A172 (cell line): ENCODE measurements at regions not wholly inside any gene's neighbourhood (a gene's known extent, or its start where the extent isn't known, plus 50 kb on each side); places are given as distances from the start of the nearest gene placed in this dataset.

Source experiments
- DNase-seq: peaks from one replicate; pipeline ENCODE4 v3.0.0-alpha.2; 2015; ENCODE audit warnings: low spot score

DNA sequence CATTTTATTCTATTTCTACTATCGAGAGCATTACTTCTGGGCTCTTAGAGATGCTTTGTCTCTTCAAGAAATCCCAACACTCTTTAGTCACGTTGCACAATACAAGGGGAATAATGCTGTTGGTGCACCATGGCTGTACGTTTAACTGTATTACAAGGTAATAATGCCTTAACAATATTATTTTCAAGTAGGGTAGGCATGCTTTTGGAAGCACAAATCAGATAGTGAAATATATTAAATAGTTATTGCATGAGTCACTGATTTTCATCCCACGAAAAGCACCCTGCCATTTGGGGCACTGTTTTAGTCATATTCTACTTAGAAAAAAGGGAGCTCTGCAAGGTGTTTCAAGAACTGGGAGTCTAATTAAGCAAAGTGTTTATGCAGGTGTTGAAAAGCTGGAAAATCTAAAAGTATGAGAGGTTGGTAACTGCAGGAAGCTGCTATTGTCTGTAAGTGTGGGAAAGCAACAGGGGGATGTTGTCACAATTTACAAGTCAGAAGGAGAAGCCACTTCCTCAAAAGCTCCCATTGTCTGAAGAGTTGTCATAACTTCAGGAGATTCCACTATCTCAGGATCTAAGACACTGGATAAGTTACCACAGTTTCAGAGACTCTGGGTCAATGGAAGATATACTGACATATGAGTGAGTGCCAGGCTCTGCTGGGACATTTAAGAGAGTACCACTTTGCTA lies 218.2 kb downstream of the JRKL start:
- peak; percentile 46 for DNase-seq

DNA sequence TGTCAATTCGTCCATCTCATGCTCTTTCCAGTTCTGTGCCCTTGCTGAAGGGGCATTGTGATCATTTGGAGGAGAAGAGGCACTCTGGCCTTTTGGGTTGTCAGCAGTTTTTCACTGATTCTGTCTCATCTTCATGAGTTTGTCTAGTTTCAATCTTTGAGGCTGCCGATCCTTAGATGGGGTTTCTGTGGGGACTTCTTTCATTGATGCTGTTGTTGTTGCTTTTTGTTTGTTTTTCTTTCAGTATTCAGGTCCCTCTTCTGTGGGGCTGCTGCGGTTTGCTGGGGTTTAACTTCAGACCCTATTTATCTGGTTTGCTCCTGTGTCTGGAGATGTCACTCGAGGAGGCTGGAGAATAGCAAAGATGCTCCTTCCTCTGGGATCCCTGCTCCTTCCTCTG lies 224.3 kb downstream of the JRKL start:
- DNase-seq, result no peak

DNA sequence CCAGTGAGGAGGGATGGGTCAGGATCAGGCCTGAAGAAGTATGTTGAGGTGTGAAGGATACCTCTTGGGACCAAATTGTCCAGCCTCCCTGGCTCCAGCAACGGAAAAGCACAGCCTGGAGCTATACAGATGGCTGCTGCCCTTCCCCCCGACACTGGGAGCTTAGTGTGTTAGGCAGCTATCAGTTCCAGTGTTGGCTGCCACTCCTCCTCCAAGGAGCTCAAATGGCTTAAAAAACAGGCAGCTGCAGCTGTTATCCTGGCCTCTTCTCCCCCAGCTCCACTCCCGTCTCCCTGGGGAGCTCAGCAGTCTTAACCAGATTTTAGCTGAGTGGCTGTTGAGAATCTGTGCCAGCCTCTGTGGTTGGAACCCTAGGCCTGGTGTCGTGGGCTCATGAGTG lies 225.0 kb downstream of the JRKL start:
- DNase-seq, result no peak

DNA sequence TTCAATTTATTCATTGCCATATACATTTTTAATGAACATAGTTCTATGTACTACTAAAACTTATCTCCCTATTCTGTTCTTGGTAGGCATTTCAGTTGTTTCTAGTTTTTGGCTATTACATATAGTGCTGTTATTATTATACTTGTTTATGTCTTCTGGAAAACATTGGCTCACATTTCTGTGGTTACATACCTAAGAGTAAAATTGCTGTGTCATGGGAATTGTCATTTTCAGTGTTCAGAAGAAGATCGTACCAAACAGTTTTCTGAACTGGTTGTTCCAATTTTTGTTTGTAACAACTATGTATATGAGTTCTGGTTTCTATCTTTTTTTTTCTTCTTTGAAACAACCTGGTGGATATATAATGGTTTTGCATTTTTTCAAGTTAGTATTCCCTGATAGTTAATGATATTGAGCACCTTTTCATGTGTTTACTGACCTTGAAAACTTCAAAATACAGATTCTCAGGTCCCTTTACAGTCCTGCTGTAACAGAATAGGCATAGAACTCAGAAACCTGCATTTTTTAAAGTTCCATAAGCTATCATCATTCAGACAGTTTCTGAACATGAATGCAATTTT lies 230.7 kb downstream of the JRKL start:
- no peak for DNase-seq

DNA sequence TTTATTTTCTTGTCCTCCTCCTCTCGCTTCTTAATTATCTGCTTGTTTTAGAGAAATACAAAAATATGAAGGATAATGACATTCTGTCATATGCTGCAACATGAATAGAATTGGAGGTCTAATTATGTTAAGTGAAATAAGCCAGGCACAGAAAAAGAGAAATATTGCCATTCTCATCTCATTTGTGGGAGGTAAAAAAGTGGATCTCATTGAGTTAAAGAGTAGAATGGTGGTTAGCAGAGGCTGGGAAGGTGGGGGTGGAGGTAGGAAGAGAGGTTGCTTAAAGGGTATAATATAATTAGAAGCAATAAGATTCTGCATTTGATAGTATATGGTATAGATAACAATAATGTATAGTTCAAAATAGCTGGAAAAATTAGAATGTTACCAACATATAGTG lies 231.3 kb downstream of the JRKL start:
- DNase-seq, result no peak

DNA sequence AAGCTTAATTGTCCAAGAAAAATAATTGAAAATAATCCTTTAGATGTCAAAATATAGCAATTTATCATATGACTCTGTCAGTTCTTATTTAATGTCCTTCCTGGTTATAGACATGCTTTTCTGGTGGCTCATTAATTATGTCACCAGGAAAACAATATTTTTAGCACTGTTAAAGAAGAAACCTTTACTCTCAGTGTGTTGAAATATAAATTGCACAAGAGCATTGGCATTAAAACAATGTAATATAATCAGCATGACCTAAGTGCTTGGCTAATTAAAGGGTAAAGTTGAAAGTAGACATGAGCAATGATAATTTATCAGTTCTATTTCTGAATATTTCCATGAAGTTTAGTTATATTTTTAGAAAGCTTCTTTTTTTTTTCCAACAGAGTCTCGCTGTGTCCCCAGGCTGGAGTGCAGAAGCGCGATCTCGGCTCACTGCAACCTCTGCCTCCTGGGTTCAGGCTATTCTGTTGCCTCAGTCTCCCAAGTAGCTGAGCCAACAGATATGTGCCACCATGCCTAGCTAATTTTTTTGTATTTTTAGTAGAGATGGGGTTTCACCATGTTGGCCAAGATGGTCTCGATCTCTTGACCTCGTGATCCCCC lies 232.3 kb downstream of the JRKL start:
- DNase-seq, result no peak

DNA sequence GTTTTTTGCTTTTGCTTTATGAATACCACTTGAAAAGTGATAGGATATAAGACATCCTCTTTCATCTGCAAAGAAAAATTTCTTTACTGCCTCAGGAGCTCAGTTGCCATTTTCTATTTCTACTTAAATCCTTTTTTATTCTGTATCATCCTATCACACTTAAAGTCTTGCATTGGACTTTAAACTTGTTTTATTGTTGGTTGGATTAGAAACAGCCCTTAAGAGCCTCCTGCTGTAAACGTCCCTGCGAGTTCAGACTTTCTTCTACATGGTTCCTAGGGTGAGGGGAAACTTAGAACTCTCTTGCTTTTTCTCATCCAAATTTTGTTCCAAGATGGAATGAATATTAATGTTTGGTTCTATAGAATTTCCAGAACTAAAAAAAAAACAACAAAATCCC lies 234.3 kb downstream of the JRKL start:
- no peak for DNase-seq

DNA sequence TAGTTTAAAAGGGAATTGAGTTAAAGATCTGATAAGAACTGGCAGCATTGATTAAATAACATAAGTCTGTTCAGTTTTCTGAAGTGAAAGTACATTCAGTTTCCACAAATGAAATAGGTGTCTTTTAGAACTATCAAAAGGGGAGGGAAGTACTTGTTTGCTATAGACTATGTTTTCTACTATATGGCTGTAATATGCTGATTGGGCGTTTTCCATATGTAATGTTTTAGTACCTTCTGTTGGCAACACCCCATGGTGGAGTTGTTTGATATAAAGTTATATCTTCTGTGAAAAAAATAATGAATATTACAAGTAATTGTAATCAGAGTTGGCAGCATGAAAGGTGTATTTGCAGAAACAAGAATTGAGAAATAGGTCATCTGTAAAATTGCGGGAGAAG lies 237.6 kb downstream of the JRKL start:
- DNase-seq, result no peak

DNA sequence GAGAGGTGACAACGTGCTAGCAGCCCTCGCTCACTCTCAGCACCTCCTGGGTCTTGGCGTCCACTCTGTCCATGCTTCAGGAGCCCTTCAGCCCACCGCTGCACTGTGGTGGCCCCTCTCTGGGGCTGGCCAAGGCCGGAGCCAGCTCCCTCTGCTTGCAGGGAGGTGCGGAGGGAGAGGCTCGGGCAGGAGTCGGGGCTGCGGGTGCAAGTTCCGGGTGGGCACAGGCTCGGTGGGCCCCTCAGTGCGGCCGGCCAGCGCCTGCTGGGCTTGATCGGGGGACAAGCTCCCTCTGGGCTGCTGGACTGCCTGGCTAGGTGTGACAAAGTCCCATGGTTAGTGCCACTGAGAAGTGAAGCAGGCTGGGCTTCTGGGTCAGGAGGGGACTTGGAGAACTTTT lies 245.8 kb downstream of the JRKL start:
- no peak for DNase-seq

DNA sequence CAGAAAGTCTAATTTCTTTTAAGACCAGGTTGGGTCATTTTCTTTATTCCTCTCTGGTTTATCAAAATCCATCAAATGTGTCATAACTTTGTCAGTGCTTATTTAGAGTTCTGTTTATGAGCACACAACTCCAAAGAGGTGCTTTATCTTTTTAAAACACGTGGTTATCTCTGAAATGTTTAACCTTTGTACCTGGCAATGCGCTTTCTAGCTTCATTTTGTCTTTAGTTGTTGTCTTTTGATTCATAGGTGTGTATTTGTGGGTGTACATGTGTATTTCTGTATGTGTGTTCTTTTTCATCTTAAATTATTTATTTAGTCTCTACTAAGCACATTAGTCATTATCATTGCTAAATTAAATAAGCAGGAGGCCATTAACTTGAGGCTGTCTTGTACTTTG lies 251.4 kb downstream of the JRKL start:
- DNase-seq, result no peak

DNA sequence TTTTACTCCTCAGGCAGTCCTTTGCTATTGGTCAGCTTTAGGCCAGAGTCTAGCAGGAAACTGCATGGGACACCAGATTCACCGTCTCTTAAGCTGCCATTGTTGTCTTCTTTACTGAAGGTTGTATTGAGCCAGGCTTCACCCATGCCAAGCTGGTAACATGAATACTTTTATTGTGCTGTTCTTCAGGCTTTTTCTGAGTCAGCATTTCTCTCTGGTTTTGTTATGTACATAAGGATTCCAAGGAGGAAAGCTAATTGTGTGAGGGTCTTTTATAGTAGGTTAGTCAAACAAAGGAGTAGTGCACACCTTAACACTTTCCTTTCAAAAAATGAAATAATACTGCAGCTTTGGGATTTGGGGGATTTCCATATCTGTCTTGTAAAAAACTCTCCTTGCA lies 252.8 kb downstream of the JRKL start:
- DNase-seq, result no peak

DNA sequence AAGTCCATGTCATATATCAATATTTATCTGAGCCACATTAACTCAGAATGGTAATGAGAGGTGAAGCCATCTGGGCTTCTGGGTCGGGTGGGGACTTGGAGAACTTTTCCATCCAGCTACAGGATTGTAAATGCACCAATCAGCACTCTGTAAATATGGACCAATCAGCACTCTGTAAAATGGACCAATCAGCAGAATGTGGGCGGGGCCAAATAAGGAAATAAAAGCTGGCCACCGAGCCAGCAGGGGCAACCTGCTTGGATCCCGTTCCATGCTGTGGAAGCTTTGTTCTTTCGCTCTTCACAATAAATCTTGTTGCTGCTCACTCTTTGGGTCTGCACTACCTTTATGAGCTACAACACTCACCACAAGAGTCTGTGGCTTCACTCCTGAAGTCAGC lies 253.4 kb downstream of the JRKL start:
- DNase-seq, result no peak

DNA sequence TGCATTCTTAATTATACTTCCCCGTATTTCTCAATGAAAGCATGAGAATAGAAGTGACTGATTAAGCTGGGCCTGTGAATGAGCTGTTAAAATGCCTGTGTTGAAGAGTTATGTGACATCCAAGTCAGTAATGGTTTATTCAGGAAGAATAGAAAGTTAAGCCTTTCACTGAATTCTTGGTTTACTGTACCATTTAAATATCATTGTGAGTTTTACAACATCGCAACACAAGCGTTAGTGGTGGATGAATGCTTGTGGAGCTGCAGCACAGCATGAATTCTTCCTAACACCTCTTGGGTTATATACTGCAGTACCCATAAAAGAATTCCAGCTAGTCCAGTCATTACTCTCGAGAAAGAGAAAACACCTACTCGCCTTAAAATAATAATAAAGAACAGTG lies 257.8 kb downstream of the JRKL start:
- DNase-seq, result no peak

DNA sequence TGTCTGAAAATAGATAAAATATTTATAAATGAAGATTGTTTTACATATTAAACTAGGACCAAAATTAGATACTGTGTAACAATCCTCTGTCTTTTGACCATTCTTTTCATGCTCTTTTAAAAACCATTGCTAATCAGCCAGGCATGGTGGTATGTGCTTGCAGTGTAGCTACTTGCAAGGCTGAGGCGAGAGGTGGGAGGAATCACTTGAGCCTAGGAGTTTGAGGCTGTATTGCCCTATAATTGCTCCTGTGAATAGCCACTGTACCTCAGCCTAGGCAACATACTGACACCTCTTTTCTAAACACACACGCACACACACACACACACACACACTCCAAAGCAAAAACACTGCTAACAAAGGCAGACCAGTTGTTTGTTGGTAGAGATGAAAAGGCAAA lies 259.2 kb downstream of the JRKL start:
- DNase-seq, result no peak

DNA sequence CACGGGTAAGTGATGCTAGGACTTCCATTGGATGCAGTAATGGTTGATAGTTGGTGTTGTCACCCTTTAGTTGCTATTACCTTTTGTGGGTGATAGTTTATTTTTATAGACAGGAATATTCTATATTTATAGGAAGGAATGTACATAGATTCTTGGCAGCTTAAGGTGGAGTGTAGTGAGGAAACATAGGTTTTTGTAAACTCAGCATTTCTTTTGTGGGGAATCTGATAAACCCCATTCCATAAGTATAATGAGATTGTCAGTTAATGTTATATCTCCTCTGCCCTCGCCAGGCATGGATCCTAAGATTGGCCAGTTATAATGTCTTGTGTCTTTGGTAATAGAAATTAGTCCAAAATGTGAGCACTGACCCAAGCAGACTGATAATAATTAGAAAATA lies 262.7 kb downstream of the JRKL start:
- no peak for DNase-seq

DNA sequence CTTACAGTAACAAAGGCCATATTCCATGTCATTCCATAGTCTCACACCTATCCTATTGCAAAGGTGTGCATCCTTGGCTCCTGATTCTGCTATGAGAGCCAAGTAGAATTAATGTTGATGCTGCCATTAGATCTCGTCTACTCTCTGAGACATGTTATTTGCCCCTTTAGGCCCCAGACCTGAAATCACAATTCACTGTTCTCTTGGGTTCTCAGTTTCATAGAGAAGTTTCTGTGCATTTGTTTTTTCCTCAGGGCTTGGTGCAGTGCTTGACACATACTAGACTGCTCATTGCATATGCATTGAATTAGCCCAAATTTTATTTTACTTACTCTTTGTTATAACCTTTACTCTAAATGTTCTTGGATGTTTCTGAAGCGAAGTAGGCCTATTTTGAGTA lies 265.7 kb downstream of the JRKL start:
- DNase-seq, result no peak

DNA sequence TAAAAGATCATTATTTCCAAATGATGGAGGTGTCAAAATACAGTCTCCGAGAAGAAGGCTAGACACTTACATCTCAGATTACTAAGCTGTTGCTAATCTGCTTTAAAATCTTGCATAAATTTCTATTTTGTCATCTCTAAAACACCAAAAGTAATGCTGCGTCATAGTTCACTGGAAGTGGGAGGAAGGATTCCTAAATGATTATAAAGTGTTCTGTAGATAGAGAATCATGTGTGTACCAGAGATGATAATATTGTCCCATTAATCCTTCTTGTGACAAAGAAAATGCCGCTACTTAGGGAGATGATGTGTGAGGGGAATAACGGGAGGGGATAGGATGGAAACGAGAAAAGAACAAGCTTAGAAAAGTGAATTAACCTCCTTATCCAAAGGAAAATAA lies 268.6 kb downstream of the JRKL start:
- DNase-seq, result no peak

DNA sequence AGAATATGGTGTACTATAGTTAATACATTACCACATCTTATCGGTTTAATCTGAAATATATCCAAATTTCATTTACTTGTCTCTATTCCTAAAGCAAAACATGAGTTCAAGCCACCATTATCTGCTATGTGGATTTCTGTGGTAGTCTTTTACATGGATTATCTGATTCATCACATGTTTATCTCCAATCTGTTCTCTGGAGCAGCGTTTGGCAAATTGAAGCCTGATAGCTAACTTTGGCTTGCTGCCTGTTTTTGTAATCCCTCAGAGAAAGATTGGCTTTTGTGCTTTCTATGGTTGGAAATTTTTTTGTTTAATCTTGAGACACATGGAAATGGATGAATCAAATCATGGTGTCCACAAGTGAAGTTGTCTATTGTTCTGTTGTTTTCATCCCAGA lies 274.3 kb downstream of the JRKL start:
- DNase-seq, result no peak

DNA sequence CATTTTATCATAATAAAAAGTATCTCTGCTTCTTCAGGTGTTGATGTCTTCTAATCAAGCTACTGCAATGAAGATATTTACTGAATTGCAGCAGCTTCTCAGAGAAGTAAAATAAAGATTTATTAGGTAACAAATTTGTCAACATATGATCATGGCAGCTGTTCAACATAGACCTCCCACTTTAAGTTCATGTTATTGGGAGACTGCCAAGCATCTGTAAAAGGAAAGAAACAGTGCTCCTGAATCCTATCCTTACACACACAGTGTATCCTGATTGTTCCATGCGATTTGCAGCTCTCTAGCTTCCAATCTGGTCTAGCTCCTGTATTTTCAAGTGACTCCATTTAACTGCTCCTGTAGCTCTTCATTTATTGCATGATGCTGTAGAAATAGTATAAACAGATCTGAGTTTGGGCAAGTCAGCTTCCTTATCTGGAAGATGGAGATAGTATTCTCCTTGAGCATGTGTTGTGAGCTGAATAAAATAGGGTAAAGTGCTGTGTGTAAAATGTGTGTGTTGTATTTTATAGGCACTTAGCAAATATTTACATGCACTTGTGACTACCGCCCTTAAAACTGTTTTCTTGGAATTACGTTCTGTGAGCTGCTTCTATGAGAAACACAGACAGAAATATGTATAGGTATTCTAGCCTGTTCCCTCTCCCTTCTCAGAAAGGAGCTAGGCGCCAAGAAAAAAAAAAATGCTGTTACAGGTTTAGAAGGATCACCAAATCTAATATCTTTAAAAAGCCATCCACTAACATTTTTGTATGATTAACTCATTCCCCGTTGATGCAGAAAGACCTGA lies 290.6 kb downstream of the JRKL start:
- DNase-seq, result no peak

DNA sequence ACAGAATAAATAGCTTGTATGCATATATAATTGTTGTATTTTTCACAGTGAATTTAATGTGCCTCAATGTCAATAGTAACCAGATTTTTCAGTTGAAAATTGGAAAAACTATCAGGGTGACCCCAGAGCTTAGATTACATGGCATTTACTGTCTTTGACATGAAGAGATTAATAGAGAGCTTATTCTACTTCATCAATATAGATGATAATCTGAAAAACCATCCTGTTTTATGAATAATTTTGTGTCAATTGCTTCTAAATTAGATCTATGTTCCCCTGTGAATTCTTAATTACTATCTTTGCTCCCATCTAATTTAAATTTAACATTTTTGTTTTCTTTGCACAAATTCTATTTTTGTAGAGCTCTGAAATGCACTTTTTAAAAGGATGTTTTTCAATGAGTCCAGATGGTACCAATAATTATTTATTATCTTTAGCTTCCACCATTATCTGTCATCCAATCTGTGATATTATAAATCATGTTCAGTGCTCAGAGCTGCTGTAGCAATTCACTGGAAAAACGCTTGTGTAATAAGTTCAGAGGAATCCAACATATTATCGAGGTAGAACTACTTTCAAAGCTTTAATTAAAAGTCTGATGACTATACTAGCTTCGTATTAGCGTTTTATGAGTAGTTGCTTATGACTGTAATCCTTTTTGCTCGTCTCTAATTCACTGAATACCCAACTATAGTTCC lies 291.4 kb downstream of the JRKL start:
- no peak for DNase-seq

DNA sequence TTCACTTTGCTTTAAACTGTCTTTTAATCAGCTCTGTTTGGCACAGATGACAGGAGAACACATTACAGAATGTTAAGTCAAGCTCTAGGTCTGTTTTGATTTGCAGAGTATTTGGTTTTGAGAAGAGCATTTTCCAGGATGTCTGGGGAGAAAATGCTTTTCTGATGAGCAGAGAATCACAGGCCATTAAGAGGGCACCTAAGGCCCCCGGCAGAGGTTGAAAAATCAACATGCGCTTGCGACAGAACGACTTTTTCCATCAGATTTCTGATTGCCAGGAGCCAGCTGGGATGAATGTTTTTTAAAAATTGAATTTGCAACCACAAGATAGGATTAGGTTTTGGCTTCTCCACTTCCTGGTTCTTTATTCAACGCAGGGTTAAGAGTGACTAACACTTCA lies 304.5 kb downstream of the JRKL start:
- DNase-seq, result no peak

DNA sequence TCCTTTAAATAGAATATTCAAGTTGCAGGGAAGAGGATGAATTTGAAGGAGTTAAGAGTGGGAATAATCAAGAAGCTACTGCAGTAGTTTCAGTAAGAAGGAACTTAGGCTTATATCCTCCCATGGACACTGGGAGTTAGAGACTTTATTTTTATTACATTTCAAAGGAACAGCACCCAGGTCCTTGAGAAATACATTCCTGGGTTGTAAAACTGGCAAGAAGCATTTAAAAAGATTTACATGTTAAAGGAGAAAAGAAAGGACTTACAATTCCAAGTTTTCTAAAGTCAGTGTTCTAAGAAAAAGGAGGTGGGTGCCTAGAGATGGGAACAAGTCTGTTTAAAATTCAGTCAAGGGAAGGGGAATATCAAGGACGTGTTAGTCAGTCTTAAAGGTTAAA lies 306.9 kb downstream of the JRKL start:
- no peak for DNase-seq
